ENCODE measurements at regions not wholly inside any gene's neighbourhood (a gene's known extent, or its start where the extent isn't known, plus 50 kb on each side); places are given as distances from the start of the nearest gene placed in this dataset.

DNA sequence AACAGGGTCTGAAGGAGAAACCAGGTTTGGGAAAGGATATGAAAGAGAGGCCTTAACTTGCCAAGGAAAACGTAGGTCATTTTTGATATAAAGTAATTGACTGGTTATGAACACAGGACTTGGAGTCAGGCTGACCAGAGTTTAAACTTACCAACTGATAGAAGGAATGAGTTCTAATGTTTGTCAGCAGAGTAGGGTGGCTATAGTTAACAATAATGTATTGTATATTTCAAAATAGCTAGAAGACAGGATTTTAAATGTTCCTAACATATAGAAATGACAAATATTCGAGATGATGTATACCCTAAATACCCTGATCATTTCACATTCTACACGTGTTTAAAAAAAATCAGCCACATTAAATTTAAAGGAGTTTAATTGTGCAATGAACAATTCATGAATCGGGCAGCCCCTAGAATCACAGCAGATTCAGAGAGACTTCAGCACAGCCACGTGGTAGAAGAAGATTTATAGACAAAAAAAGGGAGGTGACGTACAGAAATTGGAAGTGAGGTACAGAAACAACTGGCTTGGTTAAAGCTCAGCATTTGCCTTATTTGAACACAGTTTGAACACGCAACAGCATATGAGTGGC, 52.5 kb upstream of the PLEKHG7 start:
- DNase-seq: no peak

DNA sequence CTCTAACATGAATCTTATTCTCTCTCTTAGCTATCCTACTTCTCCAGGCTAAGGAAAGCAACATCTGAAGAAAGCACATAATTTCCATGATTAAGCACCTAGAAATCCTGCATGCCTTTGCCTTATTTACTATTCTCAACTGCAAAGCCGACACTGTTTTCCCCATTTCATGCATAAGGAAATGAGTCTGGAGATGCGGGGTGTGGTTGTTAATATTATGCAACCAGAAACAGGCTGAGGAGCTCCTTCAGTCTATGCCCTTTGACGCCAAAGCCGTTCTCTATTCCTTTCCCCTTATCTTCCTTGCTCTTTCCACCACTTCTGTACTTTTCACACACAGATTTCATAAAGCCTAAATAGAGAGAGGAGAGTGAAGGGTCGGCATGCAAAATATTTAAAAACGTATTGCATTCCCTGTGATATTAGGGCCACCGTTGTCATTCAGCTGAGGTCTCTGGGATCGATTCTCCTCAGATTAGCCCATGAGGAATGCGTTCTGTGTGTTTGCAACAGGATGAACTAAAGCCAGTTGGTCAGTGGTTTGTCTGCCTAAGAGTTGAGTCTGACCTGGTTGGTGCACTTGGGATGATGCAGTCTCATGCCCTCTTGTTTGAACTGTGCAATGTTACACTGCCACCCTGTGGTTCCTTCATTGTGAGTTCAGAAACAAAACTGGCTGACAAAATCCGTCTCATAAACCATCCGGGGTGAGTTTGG, 53.1 kb upstream of the PLEKHG7 start:
- DNase-seq: peak; percentile 61

DNA sequence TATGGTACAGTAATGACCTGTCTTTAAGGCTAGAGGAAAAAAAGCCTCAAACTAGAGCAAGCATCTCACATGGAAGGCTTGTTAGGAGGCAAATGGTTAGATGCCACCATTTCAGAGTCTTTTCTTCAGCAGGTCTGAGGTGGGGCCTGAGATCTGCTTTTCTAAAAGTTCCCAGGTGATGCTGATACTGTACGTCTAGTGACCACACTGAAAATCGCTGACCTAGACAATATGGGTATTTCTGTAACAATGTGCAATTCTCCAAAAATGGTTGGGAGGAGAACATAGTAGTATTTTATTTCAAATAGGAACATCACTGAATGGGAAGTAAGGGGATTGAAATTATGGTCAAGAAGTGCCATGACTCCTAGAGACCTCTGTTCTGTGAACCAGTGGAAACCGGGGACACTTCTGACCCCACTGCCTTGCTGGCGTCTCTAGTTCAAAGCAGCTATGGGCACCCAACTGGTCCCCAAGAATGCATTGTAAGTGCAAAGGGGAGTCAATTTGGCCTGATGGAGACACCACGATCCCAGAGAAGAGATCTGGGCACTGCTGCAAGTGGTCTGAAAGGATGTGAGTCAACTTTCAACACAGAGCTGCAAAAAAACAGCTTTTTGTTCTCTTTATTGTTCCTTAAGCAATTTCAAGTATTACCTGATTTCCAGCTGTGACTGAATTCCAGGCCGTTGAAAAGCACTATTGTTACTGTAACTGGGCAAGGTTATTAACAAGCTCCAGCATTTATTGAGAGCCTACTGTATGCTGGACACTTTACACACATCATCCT, 54.4 kb upstream of the PLEKHG7 start:
- no peak for DNase-seq

DNA sequence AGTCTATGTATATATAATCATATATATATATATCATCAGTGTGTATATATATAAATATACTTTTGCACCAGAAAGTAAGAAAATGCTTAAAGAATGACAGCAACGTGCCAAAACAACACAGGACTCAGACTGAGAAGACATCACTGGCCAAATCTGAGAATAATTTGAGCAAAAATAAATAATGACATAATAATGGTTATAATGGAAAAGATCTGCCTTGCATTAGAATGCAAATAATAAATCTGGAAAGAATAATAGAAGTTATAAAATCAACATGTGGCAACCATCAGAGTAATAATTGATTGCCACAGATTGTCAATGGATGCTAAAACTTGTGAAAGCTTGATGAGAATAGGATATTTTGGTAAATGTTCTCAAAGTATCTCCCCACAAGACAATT, 61.5 kb upstream of the PLEKHG7 start:
- DNase-seq: no peak

DNA sequence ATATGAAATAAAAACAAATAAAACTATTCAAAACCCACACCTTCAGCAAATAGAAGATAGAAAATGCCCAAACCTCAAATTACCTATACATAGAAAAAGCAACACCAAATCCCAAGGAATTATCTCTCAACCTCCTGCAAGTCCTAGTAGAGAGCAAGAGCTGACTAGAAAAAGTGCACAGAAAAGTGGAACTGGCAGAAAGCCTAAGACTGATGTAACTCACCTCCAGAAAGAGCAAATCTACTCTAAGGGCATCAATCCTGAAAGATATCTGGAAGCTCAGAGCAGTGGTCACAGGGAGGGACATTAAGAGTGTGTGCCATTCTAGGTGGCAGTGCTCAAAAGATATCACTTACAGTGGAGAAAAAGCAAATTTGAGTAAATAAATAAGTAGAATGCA, 62.1 kb upstream of the PLEKHG7 start:
- no peak for DNase-seq

DNA sequence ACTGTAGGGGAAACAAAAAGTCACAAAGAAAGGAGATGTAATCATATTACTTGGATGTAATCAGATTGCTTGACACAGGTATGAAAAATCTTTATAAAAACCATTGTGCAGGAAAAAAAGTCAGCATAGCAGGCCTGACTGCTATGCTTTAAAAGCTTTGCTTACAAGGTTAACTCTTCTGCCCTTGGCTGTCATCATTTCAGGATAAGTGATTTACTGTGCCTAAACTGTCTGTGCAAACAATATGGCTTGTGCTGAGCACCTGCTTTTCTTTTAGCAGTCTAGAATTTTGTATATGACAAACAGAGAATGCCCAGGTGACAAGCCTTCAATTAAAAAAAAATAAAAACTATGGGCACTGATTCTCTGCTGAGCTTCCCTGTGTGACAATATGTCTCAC, 63.8 kb upstream of the PLEKHG7 start:
- peak; percentile 31 for DNase-seq

DNA sequence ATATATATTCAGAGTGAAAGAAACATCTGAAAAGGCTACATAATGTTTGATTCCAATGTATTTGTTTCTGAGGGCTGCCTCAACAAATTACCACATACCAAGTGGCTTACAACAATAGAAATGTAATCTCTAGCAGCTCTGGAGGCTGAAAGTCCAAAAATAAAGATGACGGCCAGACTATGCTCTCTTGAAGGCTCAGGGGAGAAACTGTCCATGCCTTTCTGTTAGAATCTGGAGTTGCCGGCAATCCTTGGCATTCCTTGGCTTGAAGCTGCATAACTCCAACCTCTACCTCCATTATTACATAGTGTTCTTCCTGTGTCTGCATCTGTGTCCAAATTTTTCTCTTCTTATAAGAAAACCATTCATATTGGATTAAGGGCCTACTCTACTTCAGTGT, 68.1 kb upstream of the PLEKHG7 start:
- DNase-seq: no peak

DNA sequence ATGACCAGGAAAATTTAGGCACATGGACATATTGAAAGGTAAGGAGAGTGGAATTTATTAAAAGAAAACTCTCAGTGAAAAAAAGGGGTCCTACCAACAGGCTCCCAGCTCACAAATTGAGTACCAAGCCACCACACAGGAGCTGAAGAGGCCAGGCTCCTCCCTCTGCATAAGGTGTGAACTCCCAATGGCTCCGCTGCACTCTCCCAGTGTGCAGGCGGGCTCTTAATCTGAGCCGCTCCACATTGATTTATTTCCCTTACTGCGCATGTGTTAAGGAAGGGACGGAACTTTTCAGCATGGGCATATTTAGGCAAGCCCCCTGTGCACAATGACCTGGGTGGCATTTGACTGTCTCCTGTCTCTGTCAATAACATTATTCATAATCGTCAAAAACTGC, 68.6 kb upstream of the PLEKHG7 start:
- DNase-seq: no peak

DNA sequence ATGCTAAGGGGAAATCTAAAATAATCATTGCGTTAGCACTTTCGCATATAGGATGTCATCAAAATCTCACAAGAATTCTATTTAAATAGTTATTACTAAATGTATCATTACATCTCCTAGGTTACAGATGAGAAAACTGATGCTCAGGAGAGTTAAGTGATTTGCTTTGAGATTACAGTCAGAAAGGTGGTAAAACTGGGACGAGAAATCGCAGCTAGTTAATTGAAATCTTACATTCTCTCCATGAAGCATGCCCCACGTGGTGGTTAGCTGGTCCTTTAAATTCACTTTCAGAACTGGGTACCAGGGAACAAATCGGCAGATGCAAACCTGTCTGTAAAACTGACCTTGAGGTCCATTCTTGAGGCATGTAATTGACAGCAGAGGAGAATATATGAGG, 71.8 kb upstream of the PLEKHG7 start:
- no peak for DNase-seq

DNA sequence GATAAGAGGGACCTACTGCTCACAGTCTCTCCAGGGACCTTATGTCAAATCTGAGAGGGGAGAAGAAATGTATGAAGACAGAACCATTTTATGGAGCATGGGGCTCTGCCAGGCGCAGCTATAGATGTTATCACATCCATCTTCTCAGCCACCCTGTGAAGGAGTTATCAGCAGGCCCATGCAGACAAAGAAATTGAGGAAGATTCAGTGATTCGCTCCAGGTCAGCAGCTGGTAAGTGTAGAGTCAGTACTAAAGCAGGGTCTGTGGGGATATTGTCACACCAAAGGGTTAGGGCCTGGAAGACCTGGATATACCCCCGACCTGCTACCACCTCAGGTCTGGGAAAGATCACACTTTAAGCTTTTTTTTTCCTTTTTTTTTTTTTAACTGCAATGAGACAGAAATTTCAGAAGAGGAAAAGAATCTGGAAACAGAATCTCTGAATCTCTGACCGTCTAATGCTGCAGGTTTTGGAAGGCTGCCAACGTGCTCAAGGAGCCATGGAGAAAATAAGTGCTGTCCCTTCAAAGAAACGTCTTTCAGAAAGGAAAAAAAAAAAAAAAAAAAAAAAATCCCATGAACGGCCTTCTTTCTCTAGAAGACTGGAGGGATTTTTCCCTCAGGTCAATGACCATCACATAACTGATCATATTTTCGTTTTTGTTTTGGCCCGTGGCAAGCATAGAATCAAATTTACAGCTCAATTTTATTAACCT, 73.3 kb upstream of the PLEKHG7 start:
- no peak for DNase-seq

DNA sequence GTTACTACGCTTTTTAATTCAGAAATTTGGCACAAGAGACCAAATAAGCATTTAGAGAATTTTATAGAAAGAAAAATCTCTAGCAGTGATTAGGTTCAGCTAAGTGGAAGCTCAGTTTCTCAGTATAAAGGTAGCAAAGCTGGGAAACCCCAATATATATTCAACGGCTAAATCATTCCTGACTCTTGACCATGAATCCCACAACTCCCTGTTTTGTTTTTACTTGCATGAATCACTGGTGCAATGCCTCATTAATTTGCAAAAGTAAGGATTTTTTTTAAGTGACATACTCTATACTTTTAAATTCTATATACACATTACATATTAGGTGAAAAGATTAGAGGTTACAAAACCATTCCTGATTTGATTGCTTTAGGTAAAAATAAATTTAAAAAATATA, 74.3 kb upstream of the PLEKHG7 start:
- DNase-seq: no peak

DNA sequence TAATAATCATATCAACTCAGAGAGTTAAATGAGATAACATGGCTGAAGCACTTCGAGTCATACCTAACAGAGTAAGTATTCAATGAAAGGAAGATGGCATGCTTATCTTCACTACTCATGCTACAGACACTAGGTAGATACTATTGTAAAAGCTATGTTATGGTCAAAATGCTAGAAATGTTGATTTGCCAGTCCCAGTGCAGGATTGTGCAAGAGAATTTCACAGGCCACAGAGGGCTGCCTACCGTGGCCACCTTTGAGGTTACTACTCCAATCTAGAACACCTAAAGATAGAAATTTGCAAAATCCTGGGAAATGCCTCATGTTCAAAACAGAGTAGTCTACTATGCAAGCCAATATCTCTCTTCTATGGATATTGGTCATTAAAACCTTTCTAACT, 75.3 kb upstream of the PLEKHG7 start:
- DNase-seq: no peak

DNA sequence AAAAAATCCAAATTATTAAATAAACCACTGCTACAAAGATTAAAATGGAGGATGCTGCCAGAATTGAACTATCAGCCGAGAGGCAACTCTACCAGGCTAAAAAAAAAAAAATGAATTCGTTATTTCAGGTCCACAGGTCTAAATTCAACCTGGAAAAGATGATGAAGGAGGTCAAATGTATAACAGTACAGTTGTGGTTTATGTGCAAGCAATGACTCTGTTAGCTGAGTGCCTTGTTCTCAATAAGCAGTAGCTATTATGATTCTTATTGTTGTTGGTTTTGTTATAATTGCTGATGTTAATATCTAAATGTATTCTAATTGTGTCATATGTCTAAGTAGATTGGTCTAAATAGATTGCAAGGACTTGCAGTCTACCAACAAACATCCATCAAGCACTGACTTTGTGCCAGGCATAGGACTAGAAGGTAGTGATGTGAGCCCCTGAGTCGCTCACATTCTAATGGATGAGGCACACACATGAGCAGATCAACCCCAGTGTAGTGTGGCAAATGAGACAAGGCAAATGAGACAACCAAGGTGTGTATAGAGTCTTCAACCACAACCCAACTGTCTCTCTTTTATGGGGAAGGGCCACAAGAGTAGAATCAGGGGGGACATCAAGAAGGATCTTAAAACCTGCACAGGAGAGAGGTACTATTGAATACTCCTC, 77.0 kb upstream of the PLEKHG7 start:
- DNase-seq: no peak

DNA sequence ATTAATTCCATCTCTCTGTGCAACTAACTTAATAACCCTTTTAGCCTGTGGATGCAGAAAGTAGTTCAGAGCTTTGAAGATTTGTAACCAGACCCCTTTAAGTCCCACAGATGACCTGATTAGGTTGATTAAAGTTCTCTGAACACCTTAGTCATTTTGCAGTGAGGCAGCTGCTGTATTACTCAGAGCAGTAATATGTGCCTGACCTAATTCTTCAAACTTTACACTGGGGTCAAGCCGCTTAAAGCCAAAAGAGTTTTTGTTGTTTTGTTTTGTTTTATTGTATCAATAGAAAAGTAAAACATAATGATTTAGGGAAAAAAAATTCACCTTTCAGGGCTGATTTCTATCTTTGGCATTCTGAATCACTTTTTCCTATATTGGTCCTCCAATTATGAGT, 78.6 kb upstream of the PLEKHG7 start:
- DNase-seq: no peak

DNA sequence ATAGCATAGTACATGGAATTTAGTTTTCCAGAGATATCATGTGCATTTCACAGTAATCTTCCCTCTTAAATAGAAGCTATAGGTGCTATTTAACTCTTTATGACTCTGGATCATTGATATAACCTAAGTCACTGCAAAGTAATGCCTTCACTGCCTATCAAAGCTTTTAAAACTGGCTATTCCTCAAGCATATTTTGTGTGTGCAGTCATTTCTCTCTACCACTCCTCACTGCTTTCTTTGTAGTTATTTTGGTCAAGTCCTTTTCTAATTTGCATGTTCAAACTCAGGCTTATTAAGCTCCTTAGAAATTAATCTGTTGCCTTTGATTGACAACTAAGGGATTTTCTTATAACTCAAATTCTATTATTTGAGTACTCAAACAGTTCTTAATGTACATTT, 79.4 kb upstream of the PLEKHG7 start:
- no peak for DNase-seq

DNA sequence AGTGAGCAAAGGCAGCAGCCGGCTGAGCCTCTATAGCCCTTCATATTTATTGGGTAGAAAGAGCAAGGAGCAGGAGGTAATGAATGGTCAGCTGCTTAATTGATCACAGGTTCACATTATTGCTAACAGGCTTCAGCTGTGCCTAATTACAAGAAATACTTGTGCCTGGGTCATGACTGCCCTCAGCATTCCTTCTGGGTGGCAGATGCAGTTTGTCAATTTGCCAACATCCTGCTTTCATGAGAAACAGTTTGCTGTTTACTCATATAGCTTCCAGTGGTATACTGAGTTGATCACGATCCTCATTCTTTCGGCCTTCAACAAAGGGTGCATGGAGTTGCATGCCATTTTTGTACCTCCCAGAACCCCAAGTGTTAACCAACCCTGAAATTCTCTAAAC, 81.0 kb upstream of the PLEKHG7 start:
- DNase-seq: no peak

DNA sequence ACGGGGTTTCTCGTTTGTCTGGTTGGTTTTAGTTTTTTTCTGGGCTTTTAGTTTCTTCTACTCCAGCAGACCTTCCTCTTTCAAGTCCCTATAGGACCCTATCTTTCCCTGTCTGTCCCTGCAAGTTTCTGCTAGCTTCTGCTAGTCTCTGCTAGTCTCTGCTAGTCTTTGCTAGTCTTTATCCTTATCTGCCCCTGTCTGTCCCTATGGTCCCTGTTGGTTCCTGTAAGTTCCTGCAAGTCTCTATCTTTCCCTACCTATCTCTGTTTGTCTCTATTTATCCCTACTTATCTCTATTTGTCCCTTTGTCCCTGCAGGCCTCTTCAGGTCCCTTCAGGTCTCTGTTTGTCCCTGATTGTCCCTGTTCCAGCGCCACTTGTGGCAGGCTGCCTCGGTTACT, 81.5 kb upstream of the PLEKHG7 start:
- no peak for DNase-seq

DNA sequence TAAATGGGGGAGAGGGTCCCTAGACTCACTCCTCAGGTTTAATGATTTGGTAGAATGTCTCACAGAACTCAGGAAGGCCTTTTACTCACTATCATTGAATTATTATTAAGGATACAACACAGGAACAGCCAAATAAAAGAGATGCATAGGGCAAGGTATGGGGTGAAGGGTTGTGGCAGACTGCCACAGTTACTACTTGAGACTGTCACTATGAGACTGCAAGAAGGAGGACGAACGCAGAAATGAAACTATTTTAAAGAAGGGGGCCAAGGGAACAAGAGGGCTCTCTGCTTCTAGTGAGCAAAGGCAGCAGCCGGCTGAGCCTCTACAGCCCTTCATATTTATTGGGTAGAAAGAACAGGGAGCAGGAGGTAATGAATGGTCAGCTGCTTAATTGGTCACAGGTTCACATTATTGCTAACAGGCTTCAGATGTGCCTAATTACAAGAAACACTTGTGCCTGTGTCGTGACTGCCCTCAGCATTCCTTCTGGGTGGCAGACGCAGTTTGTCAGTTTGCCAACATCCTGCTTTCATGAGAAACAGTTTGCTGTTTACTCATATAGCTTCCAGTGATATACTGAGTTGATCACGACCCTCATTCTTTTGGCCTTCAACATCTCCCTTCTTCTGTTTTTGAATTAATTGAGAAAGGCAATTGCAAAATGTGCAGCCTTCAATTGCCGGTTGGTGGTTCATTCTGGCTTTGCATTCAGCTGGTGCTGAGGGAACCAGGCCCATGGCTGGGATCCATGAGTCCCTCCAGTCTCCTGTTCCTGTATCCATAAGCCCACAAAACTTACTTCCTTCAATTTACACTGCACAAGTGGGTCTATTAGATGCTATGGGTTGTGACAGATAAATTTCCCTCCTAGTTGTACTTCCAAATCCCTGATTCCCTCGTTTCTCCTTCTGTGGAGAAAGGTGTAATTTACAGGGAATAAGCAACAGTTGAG, 82.8 kb upstream of the PLEKHG7 start:
- DNase-seq: no peak

DNA sequence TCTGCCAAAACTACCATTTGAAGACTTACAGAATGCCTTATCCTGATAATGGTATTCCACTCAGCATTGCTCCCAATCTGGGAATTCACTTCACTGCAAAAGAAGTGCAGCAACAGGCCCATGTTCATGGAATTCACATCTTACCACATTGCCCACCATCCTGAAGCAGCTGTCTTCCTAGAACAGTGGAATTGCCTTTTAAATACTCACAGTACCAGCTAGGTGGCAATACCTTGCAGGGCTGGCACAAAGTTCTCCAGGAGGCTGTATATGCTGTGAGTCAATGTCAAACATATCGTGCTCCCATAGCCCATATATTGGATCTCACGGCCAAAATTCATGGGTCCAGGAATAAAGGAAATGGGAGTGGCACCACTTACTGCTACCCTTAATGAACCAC, 83.8 kb upstream of the PLEKHG7 start:
- no peak for DNase-seq

DNA sequence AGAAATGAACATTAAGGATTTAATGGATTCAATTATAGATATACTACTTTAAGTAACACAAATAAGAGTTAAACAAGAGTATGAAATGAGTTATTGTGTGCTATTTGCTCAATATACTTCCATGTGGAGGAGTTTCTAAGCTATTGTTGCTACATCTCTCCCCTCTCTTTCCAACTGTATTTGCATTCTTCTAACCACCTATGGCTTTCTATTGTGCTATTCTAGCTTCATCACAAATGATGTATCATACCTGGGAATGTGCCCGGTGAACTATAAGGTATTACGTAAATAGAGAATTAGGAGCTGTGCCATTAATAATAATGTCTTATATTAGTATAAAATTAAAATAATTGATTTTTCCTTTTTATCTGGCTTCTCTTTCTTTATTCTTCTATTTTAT, 87.1 kb upstream of the PLEKHG7 start:
- no peak for DNase-seq

DNA sequence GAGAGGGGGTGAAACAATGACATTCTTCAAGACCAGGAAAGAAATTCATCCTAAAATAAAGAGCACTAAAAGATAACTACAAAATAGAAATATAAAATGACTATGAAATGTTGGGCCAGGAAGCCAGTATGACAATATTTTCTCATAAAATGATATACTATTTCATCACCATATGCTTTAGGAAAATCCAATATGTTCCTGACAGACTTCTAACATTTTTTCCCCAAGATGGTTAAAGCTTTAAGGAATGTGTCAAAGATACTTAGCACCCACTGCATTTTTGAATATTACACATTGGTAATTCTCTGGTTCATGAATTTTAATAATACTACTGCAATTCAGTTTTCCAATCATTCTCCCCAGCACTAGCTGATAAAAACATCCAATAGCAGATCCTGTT, 87.7 kb upstream of the PLEKHG7 start:
- no peak for DNase-seq

DNA sequence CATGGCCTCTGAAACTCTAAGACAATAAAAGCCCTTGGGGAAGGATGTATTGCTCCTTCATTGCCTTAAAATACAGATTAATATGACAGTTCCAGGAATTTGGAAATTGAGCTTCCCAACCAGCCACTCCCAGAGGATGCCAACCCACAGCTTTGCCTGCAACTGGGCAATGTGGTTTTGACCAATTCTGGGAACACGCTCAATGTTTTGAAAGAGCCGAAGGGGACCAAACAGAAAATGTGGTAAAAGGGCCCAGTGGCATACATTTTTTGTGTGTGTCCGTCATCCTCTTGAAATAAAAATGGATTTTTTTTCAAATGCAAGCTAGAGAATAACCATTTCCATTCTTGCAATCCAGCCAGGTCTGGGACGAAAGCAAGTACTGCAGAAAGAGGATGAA, 88.3 kb upstream of the PLEKHG7 start:
- no peak for DNase-seq

All from NCI-H1436 (cell line).